GM12864 (cell line): ENCODE measurements at regions not wholly inside any gene's neighbourhood (a gene's known extent, or its start where the extent isn't known, plus 50 kb on each side); places are given as distances from the start of the nearest gene placed in this dataset.

Source experiments
- DNase-seq: peaks from one replicate; pipeline ENCODE4 v3.0.0-alpha.2; 2011; ENCODE audit warnings: low read depth
- H3K4me3 ChIP-seq: 2 replicates; pipeline ENCODE4 v1.5.1; 2011; ENCODE audit warnings: mild to moderate bottlenecking, low read depth, low read length, control low read depth
- CTCF ChIP-seq: IDR thresholded peaks from 2 replicates; pipeline ENCODE4 v1.5.1; 2011; ENCODE audit warnings: low read depth, mild to moderate bottlenecking, moderate library complexity, low read length, control low read depth, inconsistent platforms; ENCODE audit errors: missing control alignments

- H3K4me3 ChIP-seq, result no peak overlapping the region
- TF ChIP-seq CTCF, result no peak
- DNase-seq, result no peak
These were observed 387.8 kb downstream of the AEBP2 start for GRCh38 chr12:19826980-19827550.

DNA sequence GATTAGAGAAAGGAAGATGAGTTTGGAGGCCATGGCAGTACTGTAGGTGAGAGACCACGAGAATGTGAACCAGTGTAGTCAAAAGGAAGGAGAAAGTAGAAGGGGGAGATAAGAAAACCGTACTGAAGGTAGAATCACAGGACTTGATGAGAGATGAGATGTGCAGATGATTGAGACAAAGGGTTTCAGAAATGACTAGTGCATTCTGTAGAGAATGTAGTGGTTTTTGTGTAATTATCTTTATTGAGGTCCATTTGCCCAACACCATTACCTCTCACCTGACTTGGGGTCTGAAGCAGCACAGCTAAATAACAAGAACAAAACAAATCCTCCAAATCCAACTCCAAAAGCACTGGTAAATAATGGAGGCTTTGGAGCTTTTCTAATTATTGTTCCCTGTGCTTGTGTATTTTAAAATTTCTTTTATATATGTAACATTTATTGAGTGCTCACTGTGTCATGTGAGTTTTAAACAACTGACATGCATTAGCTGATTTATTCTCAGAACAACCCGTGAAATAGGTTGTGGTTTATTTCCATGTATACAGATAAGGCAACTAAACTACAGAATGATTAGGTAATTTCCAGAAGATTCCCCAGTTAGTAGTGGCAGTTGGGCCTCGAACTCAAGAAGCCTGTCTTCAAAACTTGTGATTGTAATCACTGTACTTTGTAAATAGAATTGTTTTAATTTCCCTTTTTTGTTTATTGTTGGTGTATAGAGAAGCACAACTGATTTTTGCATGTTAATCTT, 390.0 kb downstream of the AEBP2 start:
- H3K4me3 ChIP-seq, result no peak overlapping the region
- DNase-seq, result no peak
- TF ChIP-seq CTCF, result no peak

- no peak for DNase-seq
- no peak for TF ChIP-seq CTCF
- no peak overlapping the region for H3K4me3 ChIP-seq
These were observed 391.2 kb downstream of the AEBP2 start for GRCh38 chr12:19830446-19830845.

- no peak overlapping the region for H3K4me3 ChIP-seq
- DNase-seq, result no peak
- TF ChIP-seq CTCF, result no peak
These were observed 394.6 kb downstream of the AEBP2 start for GRCh38 chr12:19833775-19834501.

DNA sequence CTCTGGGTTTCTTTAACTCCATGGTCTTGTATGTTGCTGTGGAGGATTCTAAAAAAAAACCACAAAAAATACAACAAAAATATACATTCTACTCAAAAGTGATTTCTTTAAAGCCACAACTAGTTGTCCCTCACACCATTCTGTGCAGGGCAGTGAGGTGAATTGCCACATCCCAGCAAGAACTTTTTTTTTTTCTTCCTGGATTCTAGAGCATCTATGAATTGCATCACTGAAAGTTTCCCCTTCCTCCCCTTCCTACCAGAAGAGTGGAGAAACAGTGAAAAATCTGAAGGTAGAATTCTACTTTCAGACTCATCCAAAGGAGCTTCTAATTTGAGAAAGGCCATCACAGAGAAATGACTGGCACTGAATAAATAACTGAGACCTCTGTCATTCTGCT, 395.3 kb downstream of the AEBP2 start:
- no peak overlapping the region for H3K4me3 ChIP-seq
- no peak for TF ChIP-seq CTCF
- DNase-seq, result no peak

- DNase-seq, result no peak
- H3K4me3 ChIP-seq, result no peak overlapping the region
- no peak for TF ChIP-seq CTCF
These were observed 396.8 kb downstream of the AEBP2 start for GRCh38 chr12:19836056-19836455.

- H3K4me3 ChIP-seq, result no peak overlapping the region
- DNase-seq, result no peak
- TF ChIP-seq CTCF, result no peak
These were observed 397.2 kb downstream of the AEBP2 start for GRCh38 chr12:19836456-19836855.
